MM.1S (cell line): ENCODE measurements at regions not wholly inside any gene's neighbourhood (a gene's known extent, or its start where the extent isn't known, plus 50 kb on each side); places are given as distances from the start of the nearest gene placed in this dataset.
"Not testable (repeated sequence)": the region's sequence is repeated elsewhere in the genome, so short reads cannot be mapped to it uniquely, and the experiment has no call there.

ENCODE experiments used
- DNase-seq: peaks from one replicate; pipeline ENCODE4 v3.0.0-alpha.2; 2015
- H2AFZ ChIP-seq: fragments of 300-600 bp; sonication (generic); 2 replicates; pipeline ENCODE4 v1.6.0; 2016; ENCODE audit warnings: antibody characterized with exemption, low read length
- H3F3A ChIP-seq: fragments of 300-600 bp; sonication (generic); 2 replicates; pipeline ENCODE4 v1.6.1; 2016; ENCODE audit warnings: mild to moderate bottlenecking, antibody characterized with exemption, low read length, moderate library complexity, mixed read lengths; ENCODE audit not compliant: insufficient read depth
- H3K27ac ChIP-seq: fragments of 300-600 bp; sonication (generic); 2 replicates; pipeline ENCODE4 v1.5.1; 2016; ENCODE audit warnings: mild to moderate bottlenecking, low read length
- H3K27me3 ChIP-seq: fragments of 300-600 bp; sonication (generic); replicated peaks from 2 replicates; pipeline ENCODE4 v1.6.0; 2016; ENCODE audit warnings: low read length; ENCODE audit not compliant: insufficient read depth
- H3K36me3 ChIP-seq: fragments of 300-600 bp; sonication (generic); replicated peaks from 2 replicates; pipeline ENCODE4 v1.6.1; 2016; ENCODE audit warnings: mild to moderate bottlenecking, low read length, mixed read lengths; ENCODE audit not compliant: insufficient read depth
- H3K4me1 ChIP-seq: fragments of 300-600 bp; sonication (generic); 2 replicates; pipeline ENCODE4 v1.6.1; 2016; ENCODE audit warnings: low read length, mixed read lengths
- H3K4me2 ChIP-seq: fragments of 300-600 bp; sonication (generic); 2 replicates; pipeline ENCODE4 v1.6.0; 2016; ENCODE audit warnings: low read depth, low read length
- H3K4me3 ChIP-seq: fragments of 300-600 bp; sonication (generic); 2 replicates; pipeline ENCODE4 v1.5.1; 2016; ENCODE audit warnings: low read length, mixed read lengths
- H3K79me2 ChIP-seq: fragments of 300-600 bp; sonication (generic); 2 replicates; pipeline ENCODE4 v1.6.1; 2016; ENCODE audit warnings: mixed run types, low read length, mixed read lengths
- H3K9ac ChIP-seq: fragments of 300-600 bp; sonication (generic); 2 replicates; pipeline ENCODE4 v1.6.1; 2016; ENCODE audit warnings: low read length, mixed read lengths
- H3K9me2 ChIP-seq: fragments of 300-600 bp; sonication (generic); replicated peaks from 2 replicates; pipeline ENCODE4 v1.6.1; 2016; ENCODE audit warnings: mild to moderate bottlenecking, low read length, mixed read lengths; ENCODE audit not compliant: insufficient read depth
- H3K9me3 ChIP-seq: fragments of 300-600 bp; sonication (generic); replicated peaks from 2 replicates; pipeline ENCODE4 v1.6.1; 2016; ENCODE audit warnings: mild to moderate bottlenecking, low read length, mixed read lengths; ENCODE audit not compliant: insufficient read depth
- H4K20me1 ChIP-seq: fragments of 300-600 bp; sonication (generic); 2 replicates; pipeline ENCODE4 v1.6.1; 2016; ENCODE audit warnings: mild to moderate bottlenecking, low read length, moderate library complexity, mixed read lengths; ENCODE audit not compliant: insufficient read depth
- EZH2 ChIP-seq: fragments of 300-600 bp; sonication (generic); optimal IDR thresholded peaks from 2 replicates; pipeline ENCODE3; 2017; ENCODE audit warnings: low read depth, mild to moderate bottlenecking, antibody characterized with exemption, low read length, mixed read lengths
- EZH2phosphoT487 ChIP-seq: fragments of 300-600 bp; sonication (generic); IDR thresholded peaks from 2 replicates; pipeline ENCODE4 v1.6.1; 2018; ENCODE audit warnings: antibody characterized with exemption, low read length
- TF ChIP-seq, protein P1 (sequence below): fragments of 300-600 bp; sonication (generic); IDR thresholded peaks from 2 replicates; pipeline ENCODE4 v1.5.1; 2016; ENCODE audit warnings: antibody characterized with exemption, low read length, mixed read lengths

DNA sequence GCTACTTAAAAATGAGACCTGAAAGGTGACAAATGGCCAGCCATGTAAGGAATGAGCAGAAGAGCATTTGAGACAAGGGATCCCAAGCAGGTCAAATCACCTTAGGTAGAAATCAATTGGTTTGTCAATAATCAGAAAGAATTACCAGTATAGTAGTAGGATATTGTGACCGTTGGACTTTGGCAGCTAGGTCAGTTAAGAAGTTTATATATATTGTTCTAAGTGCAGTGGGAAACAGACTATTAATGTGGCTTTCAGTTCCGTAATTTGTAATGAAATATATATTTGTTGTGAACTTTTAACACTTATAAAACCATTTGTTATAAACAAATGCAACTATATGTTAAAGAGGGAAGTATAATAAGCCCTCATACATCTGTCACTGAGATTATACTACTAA is 807.9 kb upstream of the SPRY2 start:
- Histone ChIP-seq H3F3A (no peaks in the 10 kb centered on the region), H4K20me1 (no peaks in the 10 kb centered on the region), H3K4me2 (no peak overlapping the region), H3K27ac (no peak overlapping the region), H3K4me3 (no peak overlapping the region), H2AFZ (no peak overlapping the region), H3K36me3 (no peaks in the 10 kb centered on the region), H3K79me2 (no peaks in the 10 kb centered on the region), H3K27me3 (no peaks in the 10 kb centered on the region), H3K9me2 (no peaks in the 10 kb centered on the region), H3K9me3 (no peaks in the 10 kb centered on the region), H3K9ac (no peak overlapping the region), H3K4me1 (no peaks in the 10 kb centered on the region)
- DNase-seq = no peak
- TF ChIP-seq EZH2 = no peak
- no peak for TF ChIP-seq EZH2phosphoT487
- TF ChIP-seq, protein P1, sequence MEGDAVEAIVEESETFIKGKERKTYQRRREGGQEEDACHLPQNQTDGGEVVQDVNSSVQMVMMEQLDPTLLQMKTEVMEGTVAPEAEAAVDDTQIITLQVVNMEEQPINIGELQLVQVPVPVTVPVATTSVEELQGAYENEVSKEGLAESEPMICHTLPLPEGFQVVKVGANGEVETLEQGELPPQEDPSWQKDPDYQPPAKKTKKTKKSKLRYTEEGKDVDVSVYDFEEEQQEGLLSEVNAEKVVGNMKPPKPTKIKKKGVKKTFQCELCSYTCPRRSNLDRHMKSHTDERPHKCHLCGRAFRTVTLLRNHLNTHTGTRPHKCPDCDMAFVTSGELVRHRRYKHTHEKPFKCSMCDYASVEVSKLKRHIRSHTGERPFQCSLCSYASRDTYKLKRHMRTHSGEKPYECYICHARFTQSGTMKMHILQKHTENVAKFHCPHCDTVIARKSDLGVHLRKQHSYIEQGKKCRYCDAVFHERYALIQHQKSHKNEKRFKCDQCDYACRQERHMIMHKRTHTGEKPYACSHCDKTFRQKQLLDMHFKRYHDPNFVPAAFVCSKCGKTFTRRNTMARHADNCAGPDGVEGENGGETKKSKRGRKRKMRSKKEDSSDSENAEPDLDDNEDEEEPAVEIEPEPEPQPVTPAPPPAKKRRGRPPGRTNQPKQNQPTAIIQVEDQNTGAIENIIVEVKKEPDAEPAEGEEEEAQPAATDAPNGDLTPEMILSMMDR = no peak

DNA sequence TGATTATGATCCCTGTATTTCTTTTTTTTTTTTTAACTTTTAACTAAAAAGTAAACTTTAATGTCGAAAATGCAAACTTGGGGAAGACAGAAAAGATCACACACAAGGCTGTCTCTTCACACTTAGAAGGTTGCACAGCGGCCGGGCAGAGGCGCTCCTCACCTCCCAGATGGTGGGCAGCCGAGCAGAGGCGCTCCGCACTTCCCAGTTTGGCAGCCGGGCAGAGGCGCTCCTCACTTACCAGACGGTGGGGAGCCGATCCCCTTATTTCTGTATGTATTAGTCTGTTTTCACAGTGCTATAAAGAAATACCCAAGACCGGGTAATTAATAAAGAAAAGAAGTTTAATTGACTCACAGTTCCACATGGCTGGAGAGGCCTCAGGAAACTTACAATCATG is 805.6 kb upstream of the SPRY2 start:
- H3K4me1 ChIP-seq, H3K4me2 ChIP-seq, H3K9me3 ChIP-seq: not testable (repeated sequence)

DNA sequence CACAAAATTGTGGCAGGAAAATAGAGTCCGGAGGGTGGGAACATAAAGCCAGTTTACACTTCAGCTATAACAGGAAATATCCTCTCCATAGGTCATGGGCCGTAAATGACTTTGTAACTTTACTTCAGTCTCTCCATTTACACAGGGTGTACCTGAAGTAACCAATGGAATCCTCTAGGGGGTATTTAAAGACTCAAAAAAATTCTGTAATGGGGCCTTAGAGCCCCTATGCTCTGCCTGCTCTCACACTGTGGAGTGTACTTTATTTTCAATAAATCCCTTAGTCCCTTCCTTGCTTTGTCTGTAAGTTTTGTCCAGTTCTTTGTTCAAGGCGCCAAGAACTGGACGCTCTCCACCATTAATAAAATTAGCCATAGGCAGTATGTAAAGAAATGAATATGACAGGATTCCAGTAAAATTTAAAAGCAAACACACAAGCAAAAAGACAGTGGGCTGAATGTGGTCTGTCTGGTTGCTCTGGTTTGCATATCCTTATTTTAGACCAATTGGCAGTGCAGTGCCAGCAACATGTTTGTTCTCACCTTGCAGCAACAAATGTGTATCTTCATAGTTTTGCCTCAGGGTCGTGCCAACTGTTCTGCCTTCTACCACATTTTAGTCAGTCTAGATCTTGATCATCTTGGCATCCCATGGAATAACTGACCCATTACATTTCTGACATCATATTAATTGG is 801.5 kb upstream of the SPRY2 start:
- H3K27me3 ChIP-seq = no peaks in the 10 kb centered on the region
- H2AFZ ChIP-seq = no peak overlapping the region
- no peak for TF ChIP-seq EZH2
- TF ChIP-seq, protein P1 = no peak
- no peak for TF ChIP-seq EZH2phosphoT487
- no peak overlapping the region for H3K4me3 ChIP-seq
- H3K4me2 ChIP-seq = no peak overlapping the region
- H3K9ac ChIP-seq = no peak overlapping the region
- no peak overlapping the region for H3K27ac ChIP-seq
- H3K9me3 ChIP-seq = no peaks in the 10 kb centered on the region
- H4K20me1 ChIP-seq = no peaks in the 10 kb centered on the region
- H3F3A ChIP-seq = no peaks in the 10 kb centered on the region
- H3K4me1 ChIP-seq = no peaks in the 10 kb centered on the region
- no peaks in the 10 kb centered on the region for H3K79me2 ChIP-seq
- H3K9me2 ChIP-seq = no peaks in the 10 kb centered on the region
- no peaks in the 10 kb centered on the region for H3K36me3 ChIP-seq
- no peak for DNase-seq

More for the DNA sequence above, 805.6 kb upstream of the SPRY2 start:
- not testable (repeated sequence) for H3K9me2 ChIP-seq, H3K27ac ChIP-seq, H4K20me1 ChIP-seq, H3K9ac ChIP-seq, H3K27me3 ChIP-seq, H3K36me3 ChIP-seq, DNase-seq, H3K4me3 ChIP-seq, H3F3A ChIP-seq, H2AFZ ChIP-seq, H3K79me2 ChIP-seq

DNA sequence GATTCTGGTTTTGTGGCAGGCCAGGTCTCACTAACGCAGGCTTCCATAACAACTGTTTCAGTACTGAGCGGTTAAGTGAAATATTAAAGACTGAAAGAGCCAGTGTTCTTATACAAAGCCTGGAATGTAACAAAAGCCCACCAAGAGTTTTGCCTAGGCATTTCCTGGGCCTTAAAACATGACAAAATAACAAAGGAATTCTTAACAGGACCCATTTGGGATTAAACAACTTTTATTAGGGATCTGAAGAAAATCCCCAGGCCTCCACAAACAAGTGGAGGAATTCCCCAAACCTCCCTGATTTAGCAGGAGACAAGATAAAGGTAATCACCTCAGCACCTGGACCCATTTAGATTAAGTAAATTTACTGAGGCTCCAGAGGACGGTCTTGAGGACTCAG is 799.7 kb upstream of the SPRY2 start:
- H4K20me1 ChIP-seq = no peaks in the 10 kb centered on the region
- no peak overlapping the region for H2AFZ ChIP-seq
- no peak overlapping the region for H3K27ac ChIP-seq
- H3K9me3 ChIP-seq = no peaks in the 10 kb centered on the region
- H3K27me3 ChIP-seq = no peaks in the 10 kb centered on the region
- no peak overlapping the region for H3K4me2 ChIP-seq
- TF ChIP-seq EZH2 (no peak), EZH2phosphoT487 (no peak)
- TF ChIP-seq, protein P1 = no peak
- no peaks in the 10 kb centered on the region for H3K79me2 ChIP-seq
- DNase-seq = no peak
- H3F3A ChIP-seq = no peaks in the 10 kb centered on the region
- H3K36me3 ChIP-seq = no peaks in the 10 kb centered on the region
- no peak overlapping the region for H3K4me3 ChIP-seq
- no peaks in the 10 kb centered on the region for H3K9me2 ChIP-seq
- H3K9ac ChIP-seq = no peak overlapping the region
- no peaks in the 10 kb centered on the region for H3K4me1 ChIP-seq
